Kasumi-1 (cell line): ENCODE measurements at regions not wholly inside any gene's neighbourhood (a gene's known extent, or its start where the extent isn't known, plus 50 kb on each side); places are given as distances from the start of the nearest gene placed in this dataset.

Experiments
- DNase-seq, 2 experiments: peaks; one replicate each; lab custom pipeline; 2025; lab: John Stamatoyannopoulos, UW

DNA sequence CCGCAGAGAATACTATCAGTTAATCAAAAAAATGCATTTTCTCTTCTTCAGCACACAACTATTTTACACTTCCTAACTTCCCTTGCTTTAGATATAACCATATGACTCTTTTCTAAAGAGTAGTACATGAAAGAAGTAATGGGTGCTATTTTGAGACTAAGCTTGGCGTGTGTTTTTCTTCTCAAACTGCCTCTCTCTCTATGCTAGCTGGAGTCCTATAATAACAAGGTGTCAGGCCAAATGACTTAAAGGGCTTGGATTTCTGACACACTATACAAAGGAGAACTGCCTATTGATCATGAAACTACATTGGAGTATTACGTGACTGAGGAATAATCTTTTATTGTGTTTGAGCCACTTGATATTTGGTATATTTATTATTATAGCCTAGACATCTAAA, 1330.1 kb upstream of the SPRY2 start:
- DNase-seq: no peak

DNA sequence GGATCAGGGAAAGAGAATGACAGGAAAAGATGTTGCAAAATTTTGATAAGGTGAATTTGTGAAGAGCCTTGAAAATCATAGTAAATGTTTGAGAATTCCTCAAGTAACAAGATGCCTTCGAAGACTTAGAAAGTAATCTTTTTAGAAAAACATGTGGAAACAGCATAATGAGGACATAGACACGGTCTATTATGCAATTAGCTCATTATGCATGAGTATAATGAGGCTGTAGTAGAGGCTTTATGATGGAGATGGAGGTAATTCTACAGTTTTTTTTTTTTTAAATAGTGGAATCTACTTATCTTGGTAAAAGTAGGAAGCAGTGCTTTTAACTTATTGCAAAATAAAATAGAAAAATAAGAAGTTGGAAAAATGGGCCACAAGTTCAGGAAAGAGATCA, 1329.1 kb upstream of the SPRY2 start:
- no peak for DNase-seq

DNA sequence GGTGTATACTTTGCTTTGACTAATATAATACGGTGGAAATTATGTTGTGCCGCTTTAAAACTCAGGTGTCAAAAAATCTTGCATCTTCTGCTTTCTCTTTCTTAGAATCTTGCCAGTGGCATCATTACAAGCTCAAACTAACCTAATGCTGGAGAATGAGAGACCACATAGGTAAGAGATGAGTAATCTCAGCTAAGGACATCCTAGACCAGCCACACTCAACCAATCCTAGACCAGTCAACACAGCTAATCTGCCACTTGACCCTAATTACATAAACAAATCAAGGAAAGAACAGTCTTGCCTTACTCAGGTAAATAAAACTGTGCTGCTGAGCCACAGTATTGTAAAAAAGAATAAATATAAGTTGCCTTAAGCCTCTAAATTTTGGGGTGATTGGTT, 1323.9 kb upstream of the SPRY2 start:
- DNase-seq: no peak

DNA sequence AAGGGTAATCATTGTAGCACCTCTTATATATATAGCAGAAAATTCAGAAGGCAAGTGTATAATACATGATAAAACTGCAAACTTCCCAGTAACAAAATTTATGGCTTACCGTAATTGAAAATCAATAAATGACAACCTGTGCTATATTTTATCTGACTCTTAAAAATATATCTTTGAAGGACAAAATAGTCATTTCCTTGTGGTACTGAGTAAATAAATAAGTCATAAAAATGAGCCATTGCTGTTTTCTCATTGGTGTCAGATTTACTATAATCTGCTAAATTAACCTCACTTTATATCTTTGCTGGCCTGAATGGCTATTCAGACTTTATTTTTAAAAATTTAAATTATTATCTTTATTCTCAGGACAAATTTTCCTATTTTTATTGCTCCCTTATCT, 1319.1 kb upstream of the SPRY2 start:
- DNase-seq: no peak

DNA sequence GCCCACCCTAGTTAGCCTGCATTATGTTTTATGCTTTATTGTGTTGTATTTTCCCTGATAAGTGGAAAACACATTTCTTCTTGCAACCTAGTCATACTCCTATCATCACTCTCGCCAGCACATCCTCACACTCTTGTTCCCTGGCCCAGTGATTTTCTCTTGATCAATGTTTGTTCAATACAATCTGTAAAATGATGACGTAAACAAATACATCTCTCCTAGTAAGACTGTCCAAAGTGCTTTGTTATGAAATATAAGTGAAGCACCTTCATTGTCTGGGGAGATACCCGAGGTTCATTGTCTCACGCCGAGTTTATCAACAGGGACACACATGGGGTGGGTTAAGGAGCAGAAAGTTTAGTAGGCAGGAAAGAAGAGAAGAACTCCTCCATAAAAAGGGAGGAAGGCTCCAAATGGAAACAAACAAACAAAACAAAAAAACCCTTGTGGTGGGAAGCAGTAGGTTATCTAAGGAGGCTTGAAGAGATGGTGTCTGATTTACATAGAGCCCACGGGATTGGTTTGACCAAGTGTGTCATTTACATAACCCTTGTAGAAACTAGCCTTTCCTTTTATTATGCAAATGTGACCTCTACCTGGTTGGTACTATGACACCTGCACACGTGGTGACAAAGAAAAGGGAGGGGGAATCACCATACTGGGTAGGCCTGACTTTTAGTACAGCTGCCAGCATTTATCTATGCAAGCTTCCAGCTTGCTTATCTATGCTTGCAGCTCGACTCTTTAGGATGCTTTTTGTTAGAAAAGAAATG, 1317.9 kb upstream of the SPRY2 start:
- no peak for DNase-seq

DNA sequence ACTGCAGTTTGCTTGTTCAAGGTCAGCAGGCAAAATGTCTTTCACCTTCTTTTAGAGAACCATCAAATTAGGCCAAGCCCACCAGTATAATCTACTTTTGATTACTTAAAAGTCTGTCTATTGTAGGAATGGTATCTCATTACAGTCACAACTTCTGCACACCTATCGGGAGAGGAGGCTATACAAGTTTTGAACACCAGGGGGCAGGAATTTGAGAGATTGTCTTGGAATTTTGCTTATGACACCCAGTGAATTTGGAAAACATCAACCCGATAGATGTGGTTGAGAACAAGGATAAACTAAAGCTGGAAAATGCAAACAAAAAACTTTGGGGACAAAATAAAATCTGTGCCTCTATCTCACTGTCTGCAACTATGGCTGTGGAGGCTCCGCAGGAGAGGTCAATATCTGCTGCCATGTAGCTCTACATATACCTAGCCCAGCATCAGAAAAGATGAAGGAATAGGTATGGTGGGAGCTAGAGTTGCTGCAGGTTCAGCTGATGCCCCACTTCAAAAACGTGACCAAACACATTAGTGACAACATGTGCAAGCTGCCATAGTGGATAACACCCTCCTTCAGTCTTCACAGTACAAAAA, 1299.2 kb upstream of the SPRY2 start:
- peak; percentile 10 to 29 for DNase-seq

DNA sequence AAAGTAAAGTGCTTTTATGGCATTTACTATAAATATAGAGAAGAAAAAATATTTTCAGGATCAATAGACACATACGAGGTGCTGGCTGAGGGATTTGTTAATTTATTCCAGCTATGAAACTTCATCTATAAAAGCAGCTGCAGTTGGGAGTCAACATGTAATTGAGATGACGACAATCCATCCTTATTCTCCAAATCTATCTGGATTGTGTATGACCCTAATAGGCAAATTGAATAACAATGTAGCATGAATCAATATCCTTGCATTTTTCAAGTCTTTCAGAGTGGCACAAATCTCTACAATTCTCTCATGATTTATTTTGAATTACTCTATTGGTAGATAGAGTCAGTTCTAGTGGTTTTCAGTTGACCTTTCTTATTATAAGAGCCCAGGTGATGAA, 1296.5 kb upstream of the SPRY2 start:
- no peak for DNase-seq

DNA sequence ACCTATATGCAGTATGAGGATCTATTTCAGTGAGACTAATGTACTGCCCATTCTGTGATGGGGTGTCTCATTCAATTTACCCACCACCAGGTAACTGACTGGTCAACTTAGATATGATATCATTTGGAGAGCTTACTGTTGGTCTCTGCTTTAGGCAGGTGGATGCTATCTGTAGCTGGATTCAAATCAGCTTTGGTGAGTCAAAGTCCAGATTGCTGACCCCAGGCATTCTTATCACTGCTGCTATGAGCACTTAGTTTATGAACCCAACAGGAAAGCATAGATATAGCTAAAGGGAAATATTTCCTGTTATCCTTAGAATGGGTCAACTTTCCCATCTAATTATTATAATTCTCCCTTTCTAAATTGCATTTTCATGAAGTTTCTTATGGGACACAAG, 1295.2 kb upstream of the SPRY2 start:
- DNase-seq: no peak

DNA sequence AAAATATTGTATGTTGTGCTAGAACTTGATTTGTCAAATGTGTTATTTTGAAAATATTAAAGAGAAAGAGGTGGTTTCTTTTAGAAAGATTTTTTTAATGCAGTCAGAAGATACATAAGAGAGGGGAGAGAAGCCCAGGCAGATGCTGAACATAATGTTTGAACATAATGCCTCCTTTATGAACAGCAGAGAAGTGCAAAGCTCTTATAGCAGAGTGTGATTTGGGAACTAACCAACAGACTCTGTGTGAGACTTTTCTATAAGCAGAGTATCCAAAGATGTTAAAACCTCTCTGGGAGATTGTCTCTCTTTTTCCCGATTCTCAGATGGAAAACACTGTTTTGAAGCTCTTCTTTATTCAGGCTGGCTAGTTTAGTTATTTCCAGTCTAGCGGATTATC, 1274.1 kb upstream of the SPRY2 start:
- DNase-seq: no peak

DNA sequence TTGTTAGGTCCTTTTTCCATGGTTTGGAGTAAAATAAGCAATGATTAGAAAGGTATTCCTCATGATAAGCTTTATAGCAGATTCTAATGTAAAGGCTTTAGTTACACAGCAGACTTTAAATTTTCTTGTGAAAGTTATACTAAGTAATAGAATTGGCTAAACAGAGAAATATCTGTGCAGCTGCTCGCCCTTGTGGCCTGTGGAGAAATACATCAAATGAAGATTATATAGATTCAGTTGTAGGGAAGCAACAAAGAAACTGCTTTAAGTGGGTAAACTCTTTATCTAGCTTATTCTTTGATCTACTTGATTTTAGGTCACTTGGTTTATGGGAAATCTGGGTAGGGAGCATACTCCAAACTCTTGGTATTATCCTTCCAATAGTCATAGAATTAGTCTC, 1269.7 kb upstream of the SPRY2 start:
- DNase-seq: peak; percentile 5 to 20

DNA sequence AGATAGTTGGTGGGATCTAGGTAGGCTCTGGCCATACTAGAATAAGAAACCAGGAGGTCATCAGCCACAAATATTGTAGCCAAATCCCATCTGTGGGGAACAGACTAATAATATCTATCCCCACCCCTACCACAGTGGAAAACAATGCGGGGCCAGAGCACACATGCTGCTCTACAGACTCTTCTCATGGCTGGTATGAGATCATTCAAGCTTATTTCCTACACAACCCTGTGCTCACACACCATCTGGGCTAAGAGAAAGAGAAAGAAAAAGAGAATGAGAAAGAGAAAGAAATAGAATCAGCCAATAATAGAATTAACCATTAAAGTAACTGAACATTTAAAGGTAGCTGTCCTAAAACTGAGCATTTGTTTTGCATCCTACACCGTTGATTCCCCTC, 1268.4 kb upstream of the SPRY2 start:
- DNase-seq: no peak

DNA sequence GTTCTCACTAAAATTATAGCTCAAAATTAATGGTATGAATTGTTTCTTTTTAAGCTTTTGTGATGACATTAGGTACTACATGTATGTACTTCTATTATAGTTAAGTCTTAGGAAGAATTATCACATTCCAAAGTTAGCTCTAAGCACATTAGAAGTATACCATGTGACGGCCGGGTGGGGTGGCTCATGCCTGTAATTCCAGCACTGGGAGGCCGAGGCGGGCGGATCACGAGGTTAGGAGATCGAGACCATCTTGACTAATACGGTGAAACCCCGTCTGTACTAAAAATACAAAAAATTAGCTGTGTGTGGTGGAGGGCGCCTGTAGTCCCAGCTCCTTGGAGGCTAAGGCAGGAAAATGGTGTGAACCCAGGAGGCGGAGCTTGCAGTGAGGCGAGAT, 1265.1 kb upstream of the SPRY2 start:
- DNase-seq: no peak

DNA sequence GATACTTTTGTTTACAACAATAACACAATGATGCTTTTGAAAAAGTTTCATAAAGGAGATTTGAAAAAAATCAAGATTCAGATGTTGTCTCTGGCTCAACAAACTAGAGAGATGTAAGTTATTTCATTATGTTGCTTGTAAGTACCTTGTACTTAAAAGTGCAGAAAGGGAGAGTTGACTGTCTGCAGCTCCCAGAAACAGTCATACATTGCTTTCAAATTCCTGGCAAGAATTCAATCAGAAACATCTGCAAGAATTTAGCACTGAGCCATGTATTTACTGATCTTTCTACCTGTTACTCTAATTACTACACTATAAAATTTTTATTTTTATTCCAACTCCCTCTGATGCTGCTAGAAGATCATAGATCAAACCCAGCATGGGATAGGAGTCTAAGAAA, 1261.3 kb upstream of the SPRY2 start:
- no peak for DNase-seq

DNA sequence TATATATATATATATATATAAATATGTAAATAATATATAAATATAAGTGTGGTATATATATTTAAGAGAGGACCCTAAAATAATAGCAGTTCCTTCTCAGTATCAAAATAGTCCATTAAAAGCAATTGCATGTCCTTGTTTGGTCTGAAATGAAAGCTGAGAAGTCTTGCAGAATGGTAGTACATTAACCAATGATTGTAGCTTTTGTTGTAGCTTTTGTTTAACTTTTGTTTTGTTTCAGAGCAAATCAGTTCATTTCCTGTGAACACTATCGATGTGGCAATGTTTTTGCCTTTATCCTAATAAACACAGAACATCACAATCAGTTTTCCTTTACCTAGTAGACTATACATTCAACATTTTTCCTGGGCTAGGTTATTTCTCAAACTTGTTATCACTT, 1256.2 kb upstream of the SPRY2 start:
- DNase-seq: no peak

DNA sequence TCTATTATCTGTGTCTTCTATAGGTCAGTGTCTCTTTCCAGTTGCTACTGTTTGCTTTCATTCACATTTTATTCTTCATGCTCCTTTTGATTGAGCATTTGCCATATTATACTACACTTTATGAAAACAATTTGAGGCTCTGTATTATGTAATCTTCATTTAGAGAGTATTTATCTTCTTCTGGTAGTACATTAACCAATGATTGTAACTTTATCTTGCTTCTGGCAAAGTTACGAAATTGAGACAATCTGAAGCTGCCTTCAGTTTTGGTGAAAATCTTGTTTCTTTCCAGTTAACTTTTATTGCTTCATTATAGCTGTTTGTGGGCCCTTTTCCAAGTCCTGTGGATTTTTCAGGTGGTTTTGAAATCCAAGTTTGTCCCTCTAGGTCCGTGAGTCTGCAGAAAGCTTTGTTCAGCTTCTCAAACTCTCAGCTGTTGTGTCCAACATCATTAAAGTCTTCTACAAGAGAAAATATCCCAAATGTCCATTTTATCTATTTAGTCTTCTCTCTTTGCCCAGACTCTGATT, 1255.4 kb upstream of the SPRY2 start:
- DNase-seq: no peak

DNA sequence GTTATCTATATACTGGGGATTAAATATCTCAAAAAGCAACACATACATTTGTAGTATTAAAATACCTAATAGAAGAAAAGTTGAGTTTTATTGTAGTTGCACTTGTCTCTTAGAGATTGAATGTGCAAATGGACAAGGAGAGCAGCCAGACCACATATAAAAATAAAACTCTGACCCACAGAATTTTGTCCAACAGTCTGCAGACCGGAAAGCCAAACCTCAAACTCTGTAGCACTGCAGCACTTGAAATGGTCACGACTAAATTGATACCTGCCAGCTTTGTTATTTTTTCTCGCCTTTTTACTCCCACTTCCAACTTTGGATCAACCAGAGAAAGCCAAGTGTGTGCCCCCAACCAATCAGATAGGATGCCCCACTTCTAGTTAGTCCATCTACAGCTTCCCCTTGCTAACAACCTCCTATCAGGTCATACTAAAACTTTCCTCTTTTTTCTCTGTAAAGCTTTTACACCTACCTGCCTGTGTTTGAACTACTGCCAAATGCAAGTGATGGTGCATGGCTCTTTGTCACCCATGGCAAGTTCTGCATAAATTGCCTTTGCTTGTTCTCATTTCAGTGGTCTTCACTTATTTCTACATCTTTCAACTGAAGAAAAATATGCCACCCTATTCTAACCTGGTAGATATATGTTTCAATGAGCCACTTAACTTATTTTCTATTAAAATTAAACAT, 1250.7 kb upstream of the SPRY2 start:
- no peak for DNase-seq

DNA sequence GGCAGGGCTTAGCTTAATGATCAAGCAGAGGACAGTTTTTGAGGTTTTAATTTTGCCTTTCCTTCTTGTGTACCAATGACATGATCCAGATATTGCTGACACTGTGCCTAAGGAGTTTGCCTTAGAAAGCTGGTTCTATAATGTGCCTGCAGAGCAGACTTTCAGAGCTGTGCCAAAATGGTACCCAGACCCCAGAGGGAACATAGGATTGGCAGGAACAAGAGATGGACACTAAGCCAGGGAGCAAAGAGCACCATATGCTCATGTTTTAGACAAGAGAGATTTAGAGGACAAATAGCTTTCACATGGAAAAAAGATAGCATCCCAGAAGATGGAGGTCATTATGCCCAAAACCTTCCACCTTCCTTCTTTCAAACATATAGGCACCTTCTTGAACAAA, 1241.5 kb upstream of the SPRY2 start:
- no peak for DNase-seq

DNA sequence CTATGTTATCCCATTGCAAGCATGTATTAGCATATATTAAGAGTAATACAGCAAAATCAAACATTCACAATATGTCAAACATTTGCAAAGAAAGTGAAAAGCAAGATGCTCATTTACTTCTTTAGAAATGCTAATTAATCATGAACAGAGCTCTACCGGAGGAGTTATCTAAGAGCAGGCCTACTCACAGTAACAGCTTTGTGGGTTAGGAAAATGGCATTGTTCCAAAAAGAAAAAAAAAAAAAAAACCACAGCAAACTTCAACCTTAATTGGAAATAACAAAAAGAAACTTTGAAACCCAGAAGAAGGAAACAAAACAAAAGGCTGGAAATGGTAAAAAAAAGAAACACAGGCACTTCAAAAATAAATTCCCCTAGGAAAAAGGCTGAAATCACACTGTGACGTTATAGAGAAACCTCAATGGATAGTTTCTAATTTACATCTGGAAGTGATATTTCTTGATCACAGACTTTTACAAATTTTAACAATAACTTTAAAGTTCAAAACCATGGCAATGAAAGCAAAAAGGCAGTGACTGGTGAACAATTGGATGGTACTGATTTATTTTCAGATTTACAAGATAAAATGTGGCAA, 1236.8 kb upstream of the SPRY2 start:
- DNase-seq: no peak

DNA sequence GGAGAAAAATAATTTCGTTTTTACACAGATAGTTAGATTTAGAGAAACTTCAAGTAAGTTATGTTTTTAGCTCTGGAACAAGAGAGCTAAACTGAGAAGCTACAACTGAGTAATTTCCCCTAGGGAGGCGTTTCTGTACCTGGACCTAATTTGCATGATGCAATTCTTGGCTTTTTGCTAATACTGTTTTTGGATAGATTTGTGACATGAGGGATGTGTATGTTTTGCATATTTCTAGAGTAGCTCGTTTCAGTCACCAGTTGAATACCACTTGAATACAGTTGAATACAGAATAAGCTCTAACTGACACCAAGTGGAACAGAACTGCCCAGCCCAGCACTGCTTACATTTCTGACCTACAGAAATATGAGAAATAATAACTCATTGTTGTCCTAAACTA, 1227.9 kb upstream of the SPRY2 start:
- no peak for DNase-seq

DNA sequence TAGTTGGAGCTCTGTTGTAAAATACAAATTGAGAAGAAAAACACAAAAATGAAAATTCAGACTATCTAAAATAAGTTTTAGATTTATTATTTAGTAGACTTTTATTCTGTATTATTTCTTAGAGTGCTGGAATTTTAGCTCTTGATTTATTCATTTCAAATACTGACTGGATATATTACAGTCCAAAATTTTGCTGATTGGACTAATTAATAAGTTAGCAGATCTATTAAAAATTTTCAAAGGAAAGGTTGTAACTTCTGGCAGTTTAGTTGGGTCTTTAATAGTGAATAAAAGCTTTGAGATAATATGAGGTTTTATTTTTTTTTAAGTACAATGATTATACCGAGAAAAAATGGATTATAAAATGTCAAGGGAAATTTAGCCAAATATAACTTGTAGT, 1224.9 kb upstream of the SPRY2 start:
- no peak for DNase-seq

DNA sequence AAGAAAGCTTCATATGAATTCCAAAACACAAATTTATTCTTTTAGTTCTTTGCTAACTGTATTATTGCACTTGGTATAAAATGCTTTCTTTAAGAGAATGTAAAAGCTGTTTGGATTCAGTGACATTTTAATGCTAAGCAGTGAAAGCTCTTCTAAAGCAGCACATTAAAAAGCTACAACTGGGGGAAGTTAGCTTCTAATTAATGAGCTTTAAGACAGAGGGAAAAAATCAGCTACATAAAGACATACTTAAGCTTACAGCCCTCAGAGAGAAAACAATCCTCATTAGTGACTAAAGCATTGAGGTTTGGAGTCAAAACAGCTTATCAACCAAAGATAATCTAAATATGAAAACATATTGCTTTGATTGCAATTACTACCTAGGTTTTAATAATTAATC, 1222.2 kb upstream of the SPRY2 start:
- DNase-seq: no peak

DNA sequence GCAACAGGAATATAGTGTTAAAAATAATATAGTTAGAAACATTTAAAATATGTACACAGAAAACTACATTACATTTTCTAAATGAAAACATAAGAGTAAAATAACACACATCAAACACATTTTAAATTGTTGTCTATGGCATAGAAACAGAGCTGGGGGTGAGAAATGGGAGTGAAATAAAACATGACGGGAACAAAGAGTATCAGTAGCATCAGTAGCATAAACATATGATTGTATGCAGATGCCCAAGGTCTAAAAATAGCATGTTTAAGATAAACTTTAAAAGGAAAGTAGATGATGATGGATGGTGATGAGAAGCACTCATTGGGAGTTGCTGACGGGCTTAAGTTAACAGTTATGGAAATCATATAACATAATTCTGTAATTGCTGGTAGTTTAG, 1221.7 kb upstream of the SPRY2 start:
- DNase-seq: no peak

DNA sequence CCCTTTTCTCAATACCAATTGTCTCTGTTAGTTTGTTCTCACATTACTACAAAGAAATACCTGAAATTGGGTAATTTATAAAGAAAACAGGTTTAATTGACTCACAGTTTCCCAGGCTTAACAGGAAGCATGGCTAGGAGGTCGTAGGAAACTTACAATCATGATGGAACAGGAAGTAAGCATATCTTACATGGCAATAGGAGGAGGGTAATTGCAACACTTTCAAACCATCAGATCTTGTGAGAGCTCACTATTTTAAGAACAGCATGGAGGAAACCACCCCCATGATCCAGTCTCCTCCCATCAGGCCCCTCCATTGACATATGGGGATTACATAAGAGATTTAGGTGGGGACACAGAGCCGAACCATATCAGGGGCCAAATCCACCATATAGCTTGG, 1210.1 kb upstream of the SPRY2 start:
- peak; percentile 21 to 22 for DNase-seq
